Heart left ventricle (tissue), 16 donors: ENCODE measurements at regions not wholly inside any gene's neighbourhood (a gene's known extent, or its start where the extent isn't known, plus 50 kb on each side); places are given as distances from the start of the nearest gene placed in this dataset.
"Not testable (repeated sequence)": the region's sequence is repeated elsewhere in the genome, so short reads cannot be mapped to it uniquely, and the experiment has no call there.

ENCODE experiments used
- ATAC-seq, 4 donors: fragments of 200-7000 bp; cut with Tn5 transposase; one replicate each; pipeline ENCODE4 v1.9.1; 2020 to 2022; ENCODE audit warnings: moderate library complexity in 4 of 4, mild to moderate bottlenecking in 3 of 4, moderate number of reproducible peaks in 1 of 4
- DNase-seq, 5 donors: peaks; one replicate each; pipeline ENCODE4 v3.0.0-alpha.2; 2020
- H3K27ac ChIP-seq, 12 donors: fragments of 200-600 bp; sonication (generic) in 4 of 12; one replicate each; pipeline versions ENCODE4 v1.5.0 to v1.8.0; 2016 to 2022; ENCODE audit warnings: mild to moderate bottlenecking in 2 of 12
- H3K27me3 ChIP-seq, 9 donors: fragments of 200-600 bp; sonication (generic) in 2 of 9; one replicate each; pipeline versions ENCODE4 v1.5.1 to v1.8.0; 2016 to 2022; ENCODE audit warnings: mild to moderate bottlenecking in 3 of 9
- H3K36me3 ChIP-seq, 9 donors: fragments of 200-600 bp; sonication (generic) in 2 of 9; one replicate each; pipeline versions ENCODE4 v1.5.0 to v1.8.0; 2018 to 2022; ENCODE audit warnings: mild to moderate bottlenecking in 2 of 9
- H3K4me1 ChIP-seq, 12 donors: fragments of 200-600 bp; sonication (generic) in 4 of 12; one replicate each; pipeline versions ENCODE4 v1.5.0 to v1.8.0; 2016 to 2022; ENCODE audit warnings: mild to moderate bottlenecking in 3 of 12
- H3K4me3 ChIP-seq, 12 donors: fragments of 200-600 bp; sonication (generic) in 4 of 12; one replicate each; pipeline versions ENCODE4 v1.5.0 to v1.8.0; 2017 to 2022; ENCODE audit warnings: mild to moderate bottlenecking in 9 of 12, moderate library complexity in 4 of 12
- H3K9me3 ChIP-seq, 12 donors: fragments of 200-600 bp; sonication (generic) in 4 of 12; one replicate each; pipeline versions ENCODE4 v1.5.0 to v1.8.0; 2016 to 2022; ENCODE audit warnings: mild to moderate bottlenecking in 1 of 12
- POLR2A ChIP-seq, 2 donors: fragments of 450-650 bp; IDR thresholded peaks; one replicate each; pipeline ENCODE4 v1.6.1; 2017; ENCODE audit warnings: antibody characterized with exemption in 2 of 2, mild to moderate bottlenecking in 2 of 2, moderate library complexity in 2 of 2
- WGBS, 4 donors: extraction: QIAGEN DNeasy Blood & Tissue Kit in 2 of 4; methylation state at CpG; one replicate each; pipeline versions ENCODE4 v1.1.5 to v1.1.7; 2013 to 2018; 5-methylcytosine and 5-hydroxymethylcytosine counted together
- intact Hi-C, 10 donors: fragments of 100-400 bp; cut with DNase I; formaldehyde crosslinking; loops; one replicate each; pipeline versions ENCODE4 v1.11.1 to v1.14.2; 2022
- TF ChIP-seq, protein P1 (sequence below), 12 donors: fragments of 200-600 bp; sonication (generic) in 4 of 12; IDR thresholded peaks; one replicate each; pipeline versions ENCODE4 v1.5.0 to v1.8.0; 2018 to 2022; ENCODE audit warnings: antibody characterized with exemption in 12 of 12, mild to moderate bottlenecking in 5 of 12
- donor health status: ischemic (EF 13 %, LVEDD 7.1; RV severe dilation, severe dysfunction).
- donor health status: healthy with polysubstance abuse.
- donor health status: DM: no; HTN: yes; CAD: no.
- donor health status: DM: no; HTN: no; CAD: no.
- donor health status: ischemic (EF 25% LVEDD 6.9; RV normal size, moderate dysfunction).
- donor health status: ischemic (EF 25% LVEDD 5.7; RV mildly dilated, moderate dysfunction).
- donor health status: healthy.
- donor health status: DM: yes; HTN: yes; CAD: no.
- donor health status: ischemic (EF 35%, LVEDD 5.7; RV mildly dilated, moderate dysfunction).
- donor health status: nonischemic (EF 11% LVEDD 7.7; RV severe dilation, severe dysfunction).
- donor health status: DM: yes; HTN: yes; CAD: no.
- donor health status: PGD.
- donor health status: ischemic (EF 29% LVEDD 5.4; RV normal size, mild dysfunction).
- donor health status: nonischemic (EF 23%, LVEDD 6.1; RV moderate dilation, normal function).

DNA sequence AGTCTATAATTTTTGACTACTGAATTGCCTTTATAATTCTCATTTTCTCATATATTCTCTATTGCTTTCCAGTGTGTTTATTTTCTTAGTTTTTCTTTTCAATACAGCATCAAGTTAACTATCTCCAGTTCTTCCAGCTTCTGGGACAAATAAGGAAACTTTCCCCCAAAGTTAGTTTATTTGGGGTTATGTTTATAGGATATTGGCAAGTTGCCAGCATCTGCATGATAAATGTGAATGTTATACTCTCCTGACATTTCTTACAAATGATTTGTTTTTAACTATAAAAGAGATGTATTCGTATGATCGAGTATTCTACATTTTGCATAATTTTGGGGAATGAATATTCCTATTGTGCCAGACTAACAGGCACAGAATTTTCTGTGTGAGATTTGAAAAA is 140.6 kb upstream of the KCNJ3 start:
- ATAC-seq (no peak), DNase-seq (no peak)
- Histone ChIP-seq H3K4me3 (no peak overlapping the region), H3K4me1 (no peaks in the 10 kb centered on the region), H3K27me3 (no peaks in the 10 kb centered on the region), H3K27ac (no peak overlapping the region), H3K9me3 (peaks cover 0 to 21% (median 0%) of the 10 kb centered on the region in 12 donors), H3K36me3 (no peaks in the 10 kb centered on the region)
- intact Hi-C loops = no loop called here
- 84 to 90% (median 84%) methylated on average over 2 of the region's 2 CpGs for WGBS, 4 donors
- TF ChIP-seq, protein P1, sequence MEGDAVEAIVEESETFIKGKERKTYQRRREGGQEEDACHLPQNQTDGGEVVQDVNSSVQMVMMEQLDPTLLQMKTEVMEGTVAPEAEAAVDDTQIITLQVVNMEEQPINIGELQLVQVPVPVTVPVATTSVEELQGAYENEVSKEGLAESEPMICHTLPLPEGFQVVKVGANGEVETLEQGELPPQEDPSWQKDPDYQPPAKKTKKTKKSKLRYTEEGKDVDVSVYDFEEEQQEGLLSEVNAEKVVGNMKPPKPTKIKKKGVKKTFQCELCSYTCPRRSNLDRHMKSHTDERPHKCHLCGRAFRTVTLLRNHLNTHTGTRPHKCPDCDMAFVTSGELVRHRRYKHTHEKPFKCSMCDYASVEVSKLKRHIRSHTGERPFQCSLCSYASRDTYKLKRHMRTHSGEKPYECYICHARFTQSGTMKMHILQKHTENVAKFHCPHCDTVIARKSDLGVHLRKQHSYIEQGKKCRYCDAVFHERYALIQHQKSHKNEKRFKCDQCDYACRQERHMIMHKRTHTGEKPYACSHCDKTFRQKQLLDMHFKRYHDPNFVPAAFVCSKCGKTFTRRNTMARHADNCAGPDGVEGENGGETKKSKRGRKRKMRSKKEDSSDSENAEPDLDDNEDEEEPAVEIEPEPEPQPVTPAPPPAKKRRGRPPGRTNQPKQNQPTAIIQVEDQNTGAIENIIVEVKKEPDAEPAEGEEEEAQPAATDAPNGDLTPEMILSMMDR (IDR thresholded peaks at IDR 0.05) = no peak
- TF ChIP-seq POLR2A (IDR thresholded peaks at IDR 0.05) = no peak

DNA sequence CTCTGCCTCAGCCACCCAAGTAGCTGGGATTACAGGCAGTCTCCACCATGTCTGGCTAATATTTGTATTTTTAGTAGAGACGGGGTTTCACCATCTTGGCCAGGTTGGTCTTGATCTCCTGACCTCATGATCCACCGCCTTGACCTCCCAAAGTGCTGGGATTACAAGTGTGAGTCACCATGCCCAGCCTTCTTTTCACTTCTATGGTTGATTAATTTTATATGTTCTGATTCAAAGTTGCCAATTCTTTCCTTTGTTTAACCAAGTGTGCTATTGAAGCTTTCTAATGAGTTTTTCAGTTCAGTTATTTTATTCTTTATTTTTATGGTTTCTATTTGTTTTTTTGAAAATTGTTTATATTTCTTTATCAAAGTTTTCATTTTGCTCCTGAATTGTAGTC is 133.1 kb upstream of the KCNJ3 start:
- no peak for TF ChIP-seq POLR2A (IDR thresholded peaks at IDR 0.05)
- TF ChIP-seq, protein P1 (IDR thresholded peaks at IDR 0.05) = no peak
- H3K27ac ChIP-seq = no peak overlapping the region

DNA sequence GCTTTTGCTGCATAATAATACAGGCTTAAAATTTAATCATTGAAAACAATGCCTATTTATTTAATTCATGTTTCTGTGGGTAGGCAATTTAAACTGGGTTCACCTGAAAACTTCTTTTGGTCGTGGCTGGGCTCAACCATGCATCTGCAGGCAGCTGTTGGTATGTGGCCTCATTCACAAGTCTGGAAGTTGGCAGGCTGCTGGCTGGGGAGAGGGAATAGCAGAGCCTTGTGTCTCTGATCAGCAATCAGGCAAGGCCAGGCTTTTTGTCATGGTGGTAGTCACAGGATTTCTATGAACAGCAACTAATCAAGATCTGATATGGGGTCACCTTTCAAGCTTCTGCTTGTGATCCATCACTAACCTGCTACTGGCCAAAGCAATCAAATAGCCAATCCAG is 130.1 kb upstream of the KCNJ3 start:
- ATAC-seq (no peak), DNase-seq (no peak)
- 27 to 48% (median 31%) methylated on average over 1 of the region's 1 CpG for WGBS, 4 donors
- Histone ChIP-seq H3K27me3 (no peaks in the 10 kb centered on the region), H3K4me1 (no peaks in the 10 kb centered on the region), H3K9me3 (peaks cover 0 to 26% (median 14%) of the 10 kb centered on the region in 12 donors), H3K36me3 (no peaks in the 10 kb centered on the region), H3K27ac (no peak overlapping the region), H3K4me3 (no peak overlapping the region)
- intact Hi-C loops = no loop called here
- TF ChIP-seq POLR2A (IDR thresholded peaks at IDR 0.05) = no peak
- TF ChIP-seq, protein P1 (IDR thresholded peaks at IDR 0.05) = no peak

More for the DNA sequence above, 133.1 kb upstream of the KCNJ3 start:
- H3K9me3 ChIP-seq = peaks cover 0 to 36% (median 14%) of the 10 kb centered on the region in 12 donors
- no peak overlapping the region for H3K4me3 ChIP-seq
- intact Hi-C loops = no loop called here
- no peak for ATAC-seq
- H3K4me1 ChIP-seq = no peaks in the 10 kb centered on the region
- no peaks in the 10 kb centered on the region for H3K27me3 ChIP-seq
- H3K36me3 ChIP-seq = no peaks in the 10 kb centered on the region
- WGBS, 4 donors = 89 to 98% (median 93%) methylated on average over 2 of the region's 2 CpGs
- no peak for DNase-seq

DNA sequence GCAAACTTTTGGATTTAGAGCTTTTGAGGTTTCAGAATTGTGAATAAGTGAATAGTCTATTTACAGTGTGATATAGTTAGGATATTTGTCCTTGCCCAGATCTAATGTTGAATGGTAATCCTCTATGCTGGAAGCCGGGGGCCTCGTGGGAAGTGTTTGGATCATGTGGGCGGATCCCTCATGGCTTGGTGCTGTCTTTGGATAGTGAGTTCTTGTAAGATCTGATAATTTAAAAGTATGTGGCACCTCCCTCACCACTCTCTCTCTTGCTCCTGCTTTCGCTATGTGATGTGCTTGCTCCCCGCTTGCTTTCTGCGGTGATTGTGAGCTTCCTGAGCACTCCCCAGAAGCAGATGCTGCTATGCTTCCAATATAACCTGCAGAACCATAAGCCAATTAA is 128.0 kb upstream of the KCNJ3 start:
- Histone ChIP-seq H3K4me3 (no peak overlapping the region), H3K9me3 (peaks cover 0 to 14% (median 6%) of the 10 kb centered on the region in 12 donors), H3K36me3 (no peaks in the 10 kb centered on the region), H3K4me1 (no peaks in the 10 kb centered on the region), H3K27ac (no peak overlapping the region), H3K27me3 (no peaks in the 10 kb centered on the region)
- DNase-seq (no peak), ATAC-seq (no peak)
- WGBS, 4 donors = 83 to 90% (median 88%) methylated on average over 6 of the region's 6 CpGs
- intact Hi-C loops = no loop called here
- TF ChIP-seq, protein P1 (IDR thresholded peaks at IDR 0.05) = no peak
- no peak for TF ChIP-seq POLR2A (IDR thresholded peaks at IDR 0.05)

- ATAC-seq, H3K36me3 ChIP-seq, H3K27me3 ChIP-seq, DNase-seq, H3K4me3 ChIP-seq, H3K4me1 ChIP-seq, intact Hi-C loops, H3K27ac ChIP-seq: not testable (repeated sequence)
- H3K9me3 ChIP-seq = peaks cover 0 to 19% (median 10%) of the 10 kb centered on the region in 12 donors
- WGBS, 4 donors = 94 to 96% (median 94%) methylated on average over 13 of the region's 13 CpGs
Measured at GRCh38 chr2:154576699-154577098, 121.8 kb upstream of the KCNJ3 start.
